ENCODE measurements at regions not wholly inside any gene's neighbourhood (a gene's known extent, or its start where the extent isn't known, plus 50 kb on each side); places are given as distances from the start of the nearest gene placed in this dataset.

DNA sequence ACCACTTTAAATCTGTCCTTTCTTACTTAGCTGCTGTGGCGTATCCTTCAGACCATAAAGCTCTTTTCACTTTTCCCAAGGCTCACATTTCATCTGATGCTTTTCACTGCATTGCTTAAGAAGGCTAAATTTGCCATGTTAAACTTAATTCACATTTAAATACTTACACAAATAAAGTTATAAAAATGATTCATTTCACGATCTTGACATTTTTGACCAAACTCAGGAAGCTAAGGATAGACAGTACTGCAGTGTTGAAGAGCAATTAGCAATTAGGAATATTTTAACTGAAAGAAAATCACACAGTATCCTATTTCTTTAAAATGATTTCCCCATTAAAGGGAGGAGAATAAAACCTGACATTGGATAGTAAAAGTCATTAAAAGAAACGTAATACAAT, 1038.6 kb downstream of the STPG2 start:
- TF ChIP-seq, protein P1, sequence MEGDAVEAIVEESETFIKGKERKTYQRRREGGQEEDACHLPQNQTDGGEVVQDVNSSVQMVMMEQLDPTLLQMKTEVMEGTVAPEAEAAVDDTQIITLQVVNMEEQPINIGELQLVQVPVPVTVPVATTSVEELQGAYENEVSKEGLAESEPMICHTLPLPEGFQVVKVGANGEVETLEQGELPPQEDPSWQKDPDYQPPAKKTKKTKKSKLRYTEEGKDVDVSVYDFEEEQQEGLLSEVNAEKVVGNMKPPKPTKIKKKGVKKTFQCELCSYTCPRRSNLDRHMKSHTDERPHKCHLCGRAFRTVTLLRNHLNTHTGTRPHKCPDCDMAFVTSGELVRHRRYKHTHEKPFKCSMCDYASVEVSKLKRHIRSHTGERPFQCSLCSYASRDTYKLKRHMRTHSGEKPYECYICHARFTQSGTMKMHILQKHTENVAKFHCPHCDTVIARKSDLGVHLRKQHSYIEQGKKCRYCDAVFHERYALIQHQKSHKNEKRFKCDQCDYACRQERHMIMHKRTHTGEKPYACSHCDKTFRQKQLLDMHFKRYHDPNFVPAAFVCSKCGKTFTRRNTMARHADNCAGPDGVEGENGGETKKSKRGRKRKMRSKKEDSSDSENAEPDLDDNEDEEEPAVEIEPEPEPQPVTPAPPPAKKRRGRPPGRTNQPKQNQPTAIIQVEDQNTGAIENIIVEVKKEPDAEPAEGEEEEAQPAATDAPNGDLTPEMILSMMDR (conservative IDR thresholded peaks at IDR 0.05): no peak
- no peak overlapping the region for H3K4me3 Mint-ChIP-seq
- no peaks in the 10 kb centered on the region for H3K36me3 Mint-ChIP-seq (ENCODE audit: low read depth)
- H3K27me3 Mint-ChIP-seq (ENCODE audit: low read depth): no peaks in the 10 kb centered on the region
- no peaks in the 10 kb centered on the region for H3K4me1 Mint-ChIP-seq
- H3K9me3 Mint-ChIP-seq: no peaks in the 10 kb centered on the region
- H3K27ac Mint-ChIP-seq (ENCODE audit: unreplicated experiment): no peak overlapping the region
- DNase-seq (ENCODE audit: low read depth, low spot score): no peak

DNA sequence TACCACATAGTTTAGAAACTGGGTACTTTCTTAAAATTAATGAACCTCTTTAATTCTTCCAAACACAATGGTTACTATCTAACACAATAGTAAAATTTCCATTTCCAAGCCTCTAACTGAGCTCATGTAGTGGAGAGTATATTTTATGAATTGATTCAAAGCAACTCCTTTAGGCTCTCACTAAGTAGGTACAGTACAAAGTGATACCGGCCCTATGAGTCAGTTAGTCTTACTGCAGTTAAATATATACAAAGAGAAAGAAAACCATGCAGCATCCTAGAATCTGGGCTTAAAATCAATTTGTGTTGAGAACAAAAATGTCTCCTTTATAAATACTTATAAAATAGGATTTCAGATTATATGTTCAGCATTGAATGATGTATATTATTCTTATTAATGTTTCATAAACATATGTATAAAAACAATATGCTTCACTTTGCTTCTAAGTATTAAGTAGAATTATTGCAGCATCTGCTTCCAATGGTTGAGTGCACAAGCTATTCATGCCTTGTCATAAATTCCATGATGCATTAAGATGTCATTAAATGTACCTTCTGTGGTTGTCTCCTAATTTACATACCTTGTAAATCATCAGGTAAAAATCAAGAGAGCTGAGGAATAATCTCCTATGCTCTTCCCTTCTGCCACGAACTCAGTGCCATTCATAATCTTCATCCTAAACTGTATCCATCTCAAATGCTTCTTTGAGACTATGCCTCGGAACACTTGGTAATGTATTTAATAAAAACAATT, 1037.8 kb downstream of the STPG2 start:
- DNase-seq (ENCODE audit: low read depth, low spot score): no peak
- Mint-ChIP-seq H3K27me3 (ENCODE audit: low read depth) (no peaks in the 10 kb centered on the region), H3K9me3 (no peaks in the 10 kb centered on the region), H3K27ac (ENCODE audit: unreplicated experiment) (no peak overlapping the region), H3K36me3 (ENCODE audit: low read depth) (no peaks in the 10 kb centered on the region), H3K4me1 (no peaks in the 10 kb centered on the region), H3K4me3 (no peak overlapping the region)
- TF ChIP-seq, protein P1 (conservative IDR thresholded peaks at IDR 0.05): no peak

DNA sequence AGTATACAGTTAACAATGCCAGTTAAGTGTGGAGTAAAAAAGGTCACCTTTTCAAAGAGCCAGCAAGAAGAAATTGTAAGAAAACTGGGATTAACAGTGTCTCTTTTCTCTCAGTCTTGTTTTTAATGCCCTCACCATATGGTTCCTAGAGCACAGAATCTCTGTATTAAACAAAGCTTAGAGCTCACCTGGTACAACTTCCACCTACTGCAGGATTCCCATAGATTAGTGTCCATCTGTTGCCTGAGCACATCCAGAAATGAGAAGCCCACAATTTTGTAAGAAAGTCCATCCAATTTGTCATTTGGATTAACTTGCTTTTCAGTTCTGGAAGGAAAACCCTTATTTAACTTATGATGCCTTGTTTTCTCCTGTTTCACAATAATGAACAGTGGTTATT, 1037.1 kb downstream of the STPG2 start:
- no peak overlapping the region for H3K27ac Mint-ChIP-seq (ENCODE audit: unreplicated experiment)
- no peaks in the 10 kb centered on the region for H3K36me3 Mint-ChIP-seq (ENCODE audit: low read depth)
- no peaks in the 10 kb centered on the region for H3K4me1 Mint-ChIP-seq
- no peak overlapping the region for H3K4me3 Mint-ChIP-seq
- no peak for DNase-seq (ENCODE audit: low read depth, low spot score)
- no peaks in the 10 kb centered on the region for H3K9me3 Mint-ChIP-seq
- TF ChIP-seq, protein P1 (conservative IDR thresholded peaks at IDR 0.05): no peak
- H3K27me3 Mint-ChIP-seq (ENCODE audit: low read depth): no peaks in the 10 kb centered on the region

DNA sequence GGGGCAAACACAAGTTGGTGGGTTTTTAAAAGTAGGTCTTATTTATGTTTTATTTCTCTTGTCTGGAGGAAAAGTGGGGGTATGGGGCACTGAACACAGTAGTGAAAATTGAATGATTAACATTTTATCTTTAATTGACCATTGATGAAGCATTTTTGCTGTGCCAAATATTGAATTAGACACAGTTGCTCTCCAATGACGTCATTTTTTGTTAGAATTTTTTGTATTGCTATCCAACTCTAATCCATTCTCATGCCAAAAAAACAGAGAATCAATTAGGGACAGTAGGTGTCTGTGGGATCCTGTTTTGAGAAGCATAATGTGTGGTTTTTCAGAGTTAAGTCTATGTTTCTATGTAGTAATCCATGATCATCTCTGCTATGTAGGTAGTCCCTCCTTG, 1032.8 kb downstream of the STPG2 start:
- no peaks in the 10 kb centered on the region for H3K36me3 Mint-ChIP-seq (ENCODE audit: low read depth)
- no peaks in the 10 kb centered on the region for H3K9me3 Mint-ChIP-seq
- no peak overlapping the region for H3K4me3 Mint-ChIP-seq
- TF ChIP-seq, protein P1 (conservative IDR thresholded peaks at IDR 0.05): no peak
- no peaks in the 10 kb centered on the region for H3K4me1 Mint-ChIP-seq
- H3K27ac Mint-ChIP-seq (ENCODE audit: unreplicated experiment): no peak overlapping the region
- DNase-seq (ENCODE audit: low read depth, low spot score): no peak
- H3K27me3 Mint-ChIP-seq (ENCODE audit: low read depth): no peaks in the 10 kb centered on the region

DNA sequence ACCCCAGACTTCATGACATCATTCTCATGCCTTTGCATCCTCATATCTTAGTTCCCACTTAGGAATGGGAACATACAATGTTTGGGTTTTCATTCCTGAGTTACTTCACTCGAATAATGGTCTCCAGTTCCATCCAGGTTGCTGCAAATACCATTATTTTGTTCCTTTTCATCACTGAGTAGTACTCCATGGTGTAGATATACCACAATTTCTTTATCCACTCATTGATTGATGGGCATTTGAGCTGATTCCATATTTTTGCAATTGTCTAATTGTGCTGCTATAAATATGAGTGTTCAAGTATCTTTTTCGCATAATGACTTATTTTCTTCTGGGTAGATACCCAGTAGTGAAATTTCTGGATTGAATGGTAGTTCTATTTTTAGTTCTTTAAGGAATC, 1026.8 kb downstream of the STPG2 start:
- H3K27me3 Mint-ChIP-seq (ENCODE audit: low read depth): no peaks in the 10 kb centered on the region
- no peak overlapping the region for H3K27ac Mint-ChIP-seq (ENCODE audit: unreplicated experiment)
- peaks cover 2% of the 10 kb centered on the region for H3K36me3 Mint-ChIP-seq (ENCODE audit: low read depth)
- H3K4me3 Mint-ChIP-seq: no peak overlapping the region
- DNase-seq (ENCODE audit: low read depth, low spot score): no peak
- H3K4me1 Mint-ChIP-seq: no peaks in the 10 kb centered on the region
- TF ChIP-seq, protein P1 (conservative IDR thresholded peaks at IDR 0.05): no peak
- H3K9me3 Mint-ChIP-seq: peaks cover 5% of the 10 kb centered on the region

Data from neural crest cell (in vitro differentiated cells).